Activated naive CD4-positive, alpha-beta T cell treated with anti-CD3 and anti-CD28 coated beads, Interleukin-2, amount 50 U/mL, for 72 hours (primary cell): ENCODE measurements at regions not wholly inside any gene's neighbourhood (a gene's known extent, or its start where the extent isn't known, plus 50 kb on each side); places are given as distances from the start of the nearest gene placed in this dataset.

ENCODE experiments used
- ATAC-seq, 2 donors: fragments of 150-1000 bp; cut with Tn5 transposase; 2 replicates each; pipeline ENCODE4 v1.10.0; 2021; ENCODE audit warnings: mild to moderate bottlenecking in 2 of 2, moderate library complexity in 2 of 2
- DNase-seq, 2 donors: peaks; one replicate each; pipeline ENCODE4 v3.0.0; 2021 to 2022; ENCODE audit warnings: low spot score in 2 of 2
- H3K27ac Mint-ChIP-seq, 2 donors: one replicate each; pipeline ENCODE4 v1.8.0; 2022; ENCODE audit warnings: mild to moderate bottlenecking in 2 of 2, mixed read lengths in 2 of 2
- H3K36me3 Mint-ChIP-seq, 2 donors: one replicate each; pipeline ENCODE4 v1.8.0; 2022; ENCODE audit warnings: mixed read lengths in 2 of 2
- H3K9me3 Mint-ChIP-seq, 2 donors: one replicate each; pipeline ENCODE4 v1.8.0; 2022; ENCODE audit warnings: mixed read lengths in 2 of 2

DNA sequence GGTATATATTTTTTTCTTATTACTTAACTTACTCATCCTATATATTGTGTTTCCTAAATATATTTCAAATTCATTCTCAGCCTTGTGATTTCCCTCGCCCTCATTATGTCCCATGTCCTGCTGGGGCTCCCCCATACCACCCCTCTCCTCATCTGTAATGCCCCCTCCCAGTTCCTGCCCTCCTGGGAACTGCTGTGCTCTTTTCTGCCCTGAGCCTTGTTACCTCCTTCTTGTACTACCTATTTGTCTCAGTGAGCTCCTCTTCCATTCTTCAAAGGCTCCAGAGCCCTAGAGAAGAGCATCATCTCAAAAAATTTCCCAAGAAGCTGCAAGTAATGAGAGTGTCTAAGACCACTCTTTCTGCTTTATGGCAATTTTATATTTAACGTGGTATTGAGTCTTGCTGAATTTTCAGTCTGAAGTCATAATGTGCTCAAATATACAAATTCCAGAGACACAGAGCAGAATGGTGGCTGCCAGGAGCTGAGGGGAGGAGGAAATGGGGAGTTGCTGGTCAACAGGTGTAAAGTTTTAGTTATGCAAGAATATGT is 66.5 kb upstream of the TOP3B start:
- H3K36me3 Mint-ChIP-seq: no peaks in the 10 kb centered on the region
- H3K27ac Mint-ChIP-seq: no peak overlapping the region
- ATAC-seq (no peak), DNase-seq (no peak)
- no peaks in the 10 kb centered on the region for H3K9me3 Mint-ChIP-seq

DNA sequence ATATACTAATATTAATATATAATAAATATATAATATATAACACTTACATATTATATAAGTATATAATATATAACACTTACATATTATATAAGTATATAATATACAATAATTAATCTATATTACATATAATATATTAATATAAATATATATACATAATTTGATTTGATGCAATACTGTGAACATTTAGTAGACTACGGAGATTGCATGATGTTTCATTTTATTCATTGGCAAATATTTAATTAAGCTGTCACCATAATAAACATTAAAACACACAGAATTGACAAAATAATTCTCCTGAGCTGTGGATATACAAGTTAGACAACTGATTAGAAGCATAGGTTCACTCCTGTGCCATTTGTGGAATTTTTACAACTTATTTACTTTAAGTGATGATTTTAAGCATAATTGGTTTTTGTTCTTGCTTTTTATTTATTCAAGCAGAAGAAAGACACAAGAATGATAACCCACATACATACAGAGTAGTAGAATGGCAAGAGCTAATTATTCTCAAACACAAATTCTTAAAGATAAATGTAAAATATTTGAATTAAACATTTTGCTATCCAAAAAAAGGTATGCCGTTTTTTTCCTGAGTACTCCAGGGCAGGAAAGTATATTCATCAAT is 65.8 kb upstream of the TOP3B start:
- no peak overlapping the region for H3K27ac Mint-ChIP-seq
- H3K9me3 Mint-ChIP-seq: no peaks in the 10 kb centered on the region
- no peaks in the 10 kb centered on the region for H3K36me3 Mint-ChIP-seq
- DNase-seq (no peak), ATAC-seq (no peak)

DNA sequence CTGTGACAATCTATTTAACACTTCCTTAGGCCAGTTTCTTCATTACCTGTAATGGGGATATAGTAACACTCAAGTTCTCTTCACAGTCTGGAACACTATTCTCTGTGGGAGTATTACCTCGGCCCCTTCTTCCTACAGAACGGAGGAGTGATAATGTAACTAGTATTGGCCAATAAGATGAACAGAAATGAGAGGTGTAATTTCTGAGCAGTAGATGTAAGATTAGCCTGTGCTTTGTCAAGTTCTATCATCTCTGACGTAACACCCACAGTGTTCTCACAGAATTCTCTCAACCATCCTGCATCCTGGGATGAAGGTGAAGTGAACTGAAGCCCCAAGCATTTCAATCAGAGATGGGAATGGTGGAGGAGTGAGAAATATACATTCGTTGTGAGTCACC is 65.2 kb upstream of the TOP3B start:
- H3K36me3 Mint-ChIP-seq: no peaks in the 10 kb centered on the region

DNA sequence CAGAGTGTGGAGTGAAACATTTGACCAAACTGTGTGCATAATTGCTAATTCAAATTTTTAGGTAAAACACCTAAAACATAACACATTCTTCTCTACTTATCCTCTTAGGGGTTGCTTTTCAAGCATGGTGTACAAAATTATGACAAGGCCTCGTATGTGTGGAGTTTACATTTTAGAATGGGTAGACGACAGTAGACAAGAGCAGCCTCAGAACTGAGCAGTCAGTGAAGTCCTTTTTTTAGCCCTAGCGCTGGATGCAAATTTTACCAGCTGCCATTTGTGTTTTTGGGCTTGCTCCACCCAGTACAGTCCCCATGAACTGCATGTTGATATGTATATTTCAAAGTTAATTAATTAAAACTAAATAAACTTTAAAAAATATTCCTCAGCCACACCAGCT is 64.7 kb upstream of the TOP3B start:
- DNase-seq (no peak), ATAC-seq (no peak)
- no peaks in the 10 kb centered on the region for H3K9me3 Mint-ChIP-seq
- no peak overlapping the region for H3K27ac Mint-ChIP-seq
- H3K36me3 Mint-ChIP-seq: no peaks in the 10 kb centered on the region

More for the DNA sequence above, 65.2 kb upstream of the TOP3B start:
- ATAC-seq (no peak), DNase-seq (no peak)
- H3K9me3 Mint-ChIP-seq: no peaks in the 10 kb centered on the region
- H3K27ac Mint-ChIP-seq: no peak overlapping the region

DNA sequence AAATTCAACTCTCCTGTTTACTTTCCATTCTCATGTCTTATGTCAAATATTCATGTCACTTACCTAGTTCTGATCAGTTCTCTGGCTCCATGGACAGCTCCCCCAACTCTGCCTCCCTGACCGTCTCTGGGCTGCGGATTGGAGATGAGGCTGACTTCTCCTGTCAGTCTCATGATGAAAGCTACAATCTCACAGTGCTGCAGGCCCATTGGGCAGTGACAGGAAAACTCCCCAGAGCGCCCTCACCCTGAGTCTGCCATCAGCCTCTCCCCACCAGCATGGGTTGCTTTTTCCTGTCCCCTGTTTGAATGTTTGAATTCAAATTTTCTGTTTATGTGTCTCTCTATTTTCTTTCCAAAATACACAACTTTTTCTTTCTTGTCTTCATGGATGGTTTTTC is 63.8 kb upstream of the TOP3B start:
- ATAC-seq (no peak), DNase-seq (no peak)

DNA sequence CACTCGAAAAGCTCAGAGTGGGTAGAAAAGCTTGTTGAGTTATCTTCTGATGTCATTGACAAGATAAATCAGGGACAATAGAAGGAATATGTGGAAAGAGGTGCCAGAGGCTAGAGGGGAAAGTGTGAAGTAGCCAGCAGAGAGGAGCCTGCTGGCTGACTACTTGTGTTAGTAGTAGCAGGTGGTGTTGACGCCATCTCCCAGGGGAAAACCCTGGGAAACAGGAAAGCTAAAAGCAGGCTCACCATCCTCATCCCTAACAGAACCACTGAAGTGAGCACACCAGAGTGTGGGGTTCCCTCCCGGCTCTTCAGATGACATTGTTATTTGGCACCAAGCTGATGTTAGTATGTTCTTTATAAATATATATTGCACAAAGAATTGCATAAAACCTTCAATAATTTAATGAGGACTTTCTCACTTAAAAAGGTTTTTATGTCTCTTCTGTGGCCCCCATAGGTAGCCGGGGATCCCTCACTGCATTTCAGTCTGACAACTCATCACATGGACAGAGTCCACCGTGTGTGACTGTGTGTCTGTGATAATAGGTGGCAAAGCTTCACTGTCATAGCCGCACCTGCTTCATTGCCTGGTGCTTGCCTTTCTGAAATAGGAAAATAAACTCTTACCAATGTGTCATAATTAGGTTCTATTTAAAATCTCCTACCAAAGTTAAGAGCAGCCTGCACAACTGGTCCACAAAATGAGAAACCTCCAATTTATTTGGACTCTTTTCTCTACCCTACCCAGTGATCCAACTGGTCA is 63.2 kb upstream of the TOP3B start:
- no peaks in the 10 kb centered on the region for H3K9me3 Mint-ChIP-seq
- DNase-seq: no peak
- H3K27ac Mint-ChIP-seq: no peak overlapping the region
- no peak for ATAC-seq
- no peaks in the 10 kb centered on the region for H3K36me3 Mint-ChIP-seq

More for the DNA sequence above, 63.8 kb upstream of the TOP3B start:
- H3K36me3 Mint-ChIP-seq: no peaks in the 10 kb centered on the region
- H3K27ac Mint-ChIP-seq: no peak overlapping the region
- no peaks in the 10 kb centered on the region for H3K9me3 Mint-ChIP-seq

DNA sequence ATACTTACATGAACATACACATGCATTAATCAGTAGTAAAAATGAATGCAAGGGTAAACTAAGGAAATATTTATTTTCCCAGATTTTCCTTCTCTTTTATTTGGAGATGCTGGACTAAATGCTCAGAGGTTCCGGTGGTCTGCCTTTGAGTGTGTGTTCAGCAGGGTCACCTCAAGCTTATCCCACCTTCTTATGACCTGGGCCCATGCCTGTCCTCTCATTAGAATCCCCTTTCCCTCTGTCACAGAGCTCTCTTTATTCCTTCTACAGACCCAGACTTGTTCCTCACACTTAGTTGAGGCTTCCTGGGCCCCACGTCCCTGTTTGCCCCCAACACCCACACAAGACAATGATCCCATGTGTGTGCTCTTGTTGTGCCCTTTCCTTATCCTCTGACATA is 61.6 kb upstream of the TOP3B start:
- DNase-seq: no peak
- Mint-ChIP-seq H3K36me3 (no peaks in the 10 kb centered on the region), H3K27ac (peak overlapping the region in 1 of 2 donors; percentile 3), H3K9me3 (no peaks in the 10 kb centered on the region)
- ATAC-seq: no peak

DNA sequence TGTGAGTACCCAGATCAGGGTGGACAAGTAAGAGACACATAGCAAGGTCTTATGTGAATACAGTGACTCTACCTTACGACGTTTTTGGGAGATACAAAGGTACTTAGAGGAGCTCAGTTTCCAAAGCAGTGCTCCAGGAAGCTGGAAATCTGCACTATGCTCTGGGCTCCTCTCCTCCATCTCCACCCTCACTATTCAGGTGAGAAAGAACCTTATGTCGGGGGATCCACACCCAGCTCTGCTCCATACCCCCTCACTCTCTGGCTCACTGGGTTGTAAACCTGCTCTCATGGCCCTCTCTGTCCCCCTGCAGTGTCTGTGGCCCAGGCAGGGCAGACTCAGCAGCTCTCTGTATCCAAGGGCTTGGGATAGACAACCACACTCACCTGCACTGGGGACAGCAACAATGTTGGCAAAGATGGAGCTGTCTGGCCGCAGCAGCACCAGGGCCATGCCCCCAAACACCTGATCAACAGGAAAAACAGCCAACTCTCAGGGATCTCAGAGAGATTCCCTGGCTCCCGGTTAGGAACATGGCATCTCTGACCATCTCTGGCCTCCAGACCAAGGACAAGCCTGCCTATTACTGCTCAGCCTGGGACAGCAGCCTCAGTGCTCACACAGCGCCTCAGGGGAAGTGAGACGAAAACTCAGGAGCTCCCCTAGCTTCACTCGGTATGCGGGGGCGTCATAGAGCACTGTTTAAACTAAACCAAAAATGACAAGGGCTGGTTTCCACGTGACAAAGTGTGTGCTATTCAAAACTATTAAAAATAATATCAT is 60.9 kb upstream of the TOP3B start:
- H3K9me3 Mint-ChIP-seq: no peaks in the 10 kb centered on the region
- no peak overlapping the region for H3K27ac Mint-ChIP-seq
- DNase-seq: no peak
- H3K36me3 Mint-ChIP-seq: no peaks in the 10 kb centered on the region
- ATAC-seq: no peak

DNA sequence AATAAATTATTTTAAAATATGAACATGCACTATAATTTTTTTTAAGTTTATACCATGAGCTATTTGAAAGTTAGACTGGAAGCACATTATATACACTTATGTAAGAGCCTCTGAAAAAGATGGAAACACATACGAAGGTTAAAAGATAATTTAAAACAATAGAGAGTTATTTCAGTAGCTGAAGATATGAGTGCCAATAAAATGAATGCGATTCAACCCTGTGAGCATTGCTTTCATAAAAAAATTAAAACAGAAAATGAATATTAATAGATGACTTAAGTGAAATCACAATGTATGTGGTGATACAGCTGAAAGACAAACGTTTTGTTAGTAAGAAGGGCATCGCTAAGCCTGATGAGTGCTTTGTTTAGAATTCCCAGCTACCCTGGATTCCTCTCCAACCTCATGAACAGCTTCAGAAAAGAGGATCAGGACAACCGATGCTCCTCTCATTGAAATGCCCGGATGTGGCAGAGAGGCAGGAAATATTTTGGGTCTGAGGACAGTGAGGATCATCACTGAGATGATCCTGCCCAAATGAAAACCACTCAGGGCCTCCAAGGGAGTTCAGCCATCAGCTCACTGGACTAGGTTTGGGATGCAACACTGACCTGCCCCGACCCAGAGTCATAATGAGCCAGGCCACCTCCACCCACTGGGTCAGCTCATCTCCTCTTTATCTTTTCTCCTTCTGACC is 60.2 kb upstream of the TOP3B start:
- H3K9me3 Mint-ChIP-seq: no peaks in the 10 kb centered on the region
- H3K36me3 Mint-ChIP-seq: no peaks in the 10 kb centered on the region
- DNase-seq (no peak), ATAC-seq (no peak)
- H3K27ac Mint-ChIP-seq: no peak overlapping the region

DNA sequence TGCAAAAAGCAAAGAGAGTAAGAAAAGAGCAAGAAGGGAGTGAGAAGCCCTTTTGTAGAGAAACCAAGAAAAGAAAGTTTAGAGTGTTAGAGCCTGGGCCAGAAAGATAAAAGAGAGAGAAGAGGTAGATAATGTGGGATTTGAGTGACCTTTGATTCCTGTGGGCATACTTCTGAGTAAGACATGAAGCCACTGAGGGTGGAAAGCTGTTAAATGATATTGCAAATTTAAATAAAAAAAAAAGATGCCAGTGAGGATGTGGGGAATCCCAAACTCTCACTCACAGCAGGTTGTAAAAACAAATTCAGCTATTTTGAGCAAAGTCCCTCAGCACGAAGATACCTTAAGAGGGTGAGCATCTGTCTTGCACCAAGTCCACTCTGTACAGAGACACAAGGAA is 59.4 kb upstream of the TOP3B start:
- DNase-seq (no peak), ATAC-seq (peak in 1 of 2 donors; percentile 39)
- Mint-ChIP-seq H3K36me3 (no peaks in the 10 kb centered on the region), H3K9me3 (no peaks in the 10 kb centered on the region), H3K27ac (no peak overlapping the region)

DNA sequence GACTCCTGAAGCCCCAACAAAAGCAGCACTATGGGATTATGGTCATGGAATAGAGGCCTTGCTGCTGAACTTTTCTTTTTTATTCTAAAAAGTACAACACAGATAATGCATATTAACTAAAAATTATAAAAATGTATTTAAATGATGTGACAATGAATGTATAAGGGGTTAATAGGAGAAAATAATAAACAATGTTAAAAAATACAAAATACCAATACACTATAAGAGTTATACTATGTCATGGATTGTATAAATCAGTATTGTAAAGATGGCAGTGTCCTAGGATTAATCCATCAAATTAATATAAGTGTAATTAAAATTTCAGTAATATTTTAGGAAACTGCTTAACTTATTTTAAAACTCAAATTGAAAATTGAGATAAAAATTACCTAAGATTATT is 58.3 kb upstream of the TOP3B start:
- H3K36me3 Mint-ChIP-seq: no peaks in the 10 kb centered on the region
- H3K9me3 Mint-ChIP-seq: no peaks in the 10 kb centered on the region
- ATAC-seq (no peak), DNase-seq (no peak)
- no peak overlapping the region for H3K27ac Mint-ChIP-seq

DNA sequence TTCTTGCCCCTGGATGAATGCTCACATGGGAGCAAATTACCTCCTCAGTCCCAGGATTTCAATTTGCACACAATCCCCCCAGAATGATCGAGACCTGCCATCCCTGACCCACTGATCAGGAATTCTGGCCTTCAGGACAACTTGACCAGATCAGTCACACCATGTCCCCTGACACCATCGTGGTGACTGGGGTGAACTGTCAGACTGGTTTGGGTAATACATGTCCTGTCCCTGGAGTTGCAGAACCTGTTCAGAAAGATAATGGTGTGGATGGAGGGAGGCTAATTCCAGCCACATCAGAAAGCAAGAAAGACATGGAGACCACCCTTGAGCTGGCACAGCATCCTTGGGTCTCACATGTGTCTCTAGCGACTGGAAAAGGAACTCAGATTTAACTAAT is 57.9 kb upstream of the TOP3B start:
- Mint-ChIP-seq H3K27ac (no peak overlapping the region), H3K9me3 (no peaks in the 10 kb centered on the region), H3K36me3 (no peaks in the 10 kb centered on the region)
- ATAC-seq (no peak), DNase-seq (no peak)

DNA sequence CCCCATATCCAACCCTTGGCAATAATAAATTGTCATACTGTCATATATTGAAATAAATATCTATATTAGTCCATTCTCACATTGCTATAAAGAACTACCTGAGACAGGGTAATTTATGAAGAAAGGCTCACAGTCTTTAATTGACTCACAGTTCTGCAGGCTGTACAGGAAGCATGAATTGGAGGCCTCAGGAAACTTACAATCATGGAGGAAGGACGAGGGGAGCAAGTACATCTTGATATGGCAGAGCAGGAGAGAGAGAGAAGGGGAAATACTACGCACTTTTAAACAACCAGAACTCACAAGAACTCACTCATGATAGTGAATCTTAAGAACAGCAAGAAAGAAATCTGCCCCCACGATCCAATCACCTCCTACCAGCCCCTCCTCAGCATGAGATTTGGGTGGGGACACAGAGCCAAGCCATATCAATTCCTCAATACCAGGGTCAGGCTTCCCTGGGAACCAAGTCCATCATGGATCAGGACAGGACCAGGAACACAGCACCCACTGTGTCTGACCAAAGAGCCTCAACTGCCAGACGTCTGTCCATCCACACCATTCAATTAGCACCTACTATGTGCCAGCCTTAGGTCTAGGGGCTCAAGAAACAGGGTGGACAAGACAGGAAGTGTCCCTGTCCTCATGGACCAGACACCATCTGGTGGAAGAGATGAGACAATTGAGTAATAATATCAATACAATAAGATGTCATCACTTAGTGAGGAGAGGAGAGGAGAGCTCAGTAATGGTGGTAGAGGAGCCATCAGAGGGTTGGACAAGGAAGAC is 56.9 kb upstream of the TOP3B start:
- DNase-seq: no peak
- Mint-ChIP-seq H3K27ac (peak overlapping the region in 1 of 2 donors; percentile 4), H3K9me3 (no peaks in the 10 kb centered on the region), H3K36me3 (no peaks in the 10 kb centered on the region)
- ATAC-seq: no peak

DNA sequence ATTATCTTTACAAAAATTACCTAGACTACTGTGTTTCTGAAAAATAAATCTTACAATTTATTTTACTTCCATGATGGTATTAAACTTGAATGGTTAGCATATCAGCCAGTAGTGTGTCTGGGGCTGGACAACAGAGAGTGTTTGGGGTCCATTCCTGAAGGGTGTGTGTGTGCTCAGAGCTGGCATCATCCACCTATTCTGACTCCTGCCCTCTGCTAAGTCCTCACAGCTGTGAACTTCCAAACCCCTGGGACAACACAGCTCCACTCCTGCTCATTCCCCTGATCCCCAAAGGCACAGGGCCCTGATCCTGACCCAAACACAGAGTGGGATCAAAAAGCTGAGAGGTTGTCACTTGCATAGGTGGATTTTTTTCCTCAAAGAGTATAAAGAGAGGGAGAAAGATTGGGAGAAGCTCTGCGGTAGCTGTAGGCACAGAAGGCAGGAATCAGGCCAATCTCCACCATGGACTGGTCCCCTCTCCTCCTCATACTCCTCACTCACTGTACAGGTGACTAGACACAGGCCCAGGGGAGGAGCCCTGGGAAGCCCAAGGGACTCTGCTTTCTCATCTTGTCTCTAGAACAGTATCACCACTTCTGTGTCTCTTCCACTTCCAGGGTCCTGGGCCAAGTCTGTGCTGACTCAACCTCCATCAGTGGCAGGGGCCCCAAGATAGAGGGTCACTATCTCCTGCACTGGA is 55.7 kb upstream of the TOP3B start:
- no peak overlapping the region for H3K27ac Mint-ChIP-seq
- no peaks in the 10 kb centered on the region for H3K36me3 Mint-ChIP-seq
- no peak for ATAC-seq
- no peak for DNase-seq
- no peaks in the 10 kb centered on the region for H3K9me3 Mint-ChIP-seq

DNA sequence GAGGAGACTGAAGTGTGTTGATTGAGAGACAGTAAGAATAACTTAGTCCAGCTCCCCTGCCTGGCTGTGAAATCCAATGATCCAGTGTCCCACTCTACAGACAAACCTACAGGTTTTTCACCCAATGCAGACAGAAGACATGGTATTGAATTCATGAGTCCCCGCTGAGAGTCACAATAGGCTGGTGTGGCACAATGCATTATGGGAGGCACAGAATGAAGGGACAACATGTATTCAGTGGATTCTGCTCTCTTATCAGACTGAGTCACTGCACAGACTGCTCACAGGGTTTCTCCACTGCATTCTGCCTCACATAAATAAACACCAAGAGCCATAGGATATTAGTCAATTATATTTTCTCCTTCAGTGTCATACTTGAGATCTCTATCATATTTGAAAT is 55.2 kb upstream of the TOP3B start:
- Mint-ChIP-seq H3K9me3 (no peaks in the 10 kb centered on the region), H3K27ac (no peak overlapping the region), H3K36me3 (no peaks in the 10 kb centered on the region)
- ATAC-seq (no peak), DNase-seq (no peak)

DNA sequence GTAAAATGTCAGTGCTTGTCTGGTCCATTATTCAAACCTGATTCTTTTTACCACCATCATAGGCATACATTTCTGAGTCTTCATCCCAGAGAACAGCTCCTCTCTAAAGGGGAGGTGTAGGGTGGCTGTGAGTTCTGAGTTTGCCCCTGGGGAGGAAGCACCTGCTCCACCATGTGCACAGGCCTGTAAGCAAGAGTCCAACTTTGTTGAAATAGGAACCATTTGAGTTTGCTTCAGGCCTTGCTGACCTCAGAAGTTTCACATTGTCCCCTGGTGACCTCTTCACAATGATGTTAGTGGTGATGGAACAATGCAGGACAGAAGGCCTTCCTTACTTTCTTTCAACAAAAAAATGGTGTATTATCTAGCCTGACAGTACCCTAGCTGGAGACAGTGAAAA is 54.6 kb upstream of the TOP3B start:
- DNase-seq (no peak), ATAC-seq (no peak)
- no peaks in the 10 kb centered on the region for H3K36me3 Mint-ChIP-seq
- H3K27ac Mint-ChIP-seq: no peak overlapping the region
- no peaks in the 10 kb centered on the region for H3K9me3 Mint-ChIP-seq
